ENCODE measurements at regions not wholly inside any gene's neighbourhood (a gene's known extent, or its start where the extent isn't known, plus 50 kb on each side); places are given as distances from the start of the nearest gene placed in this dataset.

DNA sequence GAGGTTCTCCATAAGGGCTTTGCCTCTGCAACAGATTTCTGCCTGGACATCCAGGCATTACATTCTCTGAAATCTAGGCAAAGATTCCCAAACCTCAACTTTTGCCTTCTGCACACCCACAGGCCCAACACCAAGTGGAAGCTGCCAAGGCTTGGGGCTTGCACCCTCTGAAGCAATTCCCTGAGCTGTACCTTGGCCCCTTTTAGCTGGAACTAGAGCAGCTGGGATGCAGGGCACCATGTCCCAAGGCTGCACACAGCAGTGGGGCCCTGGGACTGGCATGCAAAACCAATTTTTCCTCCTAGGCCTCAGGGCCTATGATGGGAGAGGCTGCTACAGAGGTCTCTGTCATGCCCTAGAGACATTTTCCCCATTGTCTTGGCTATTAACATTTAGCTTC, 943.2 kb downstream of the PCDH17 start:
- H3K27ac ChIP-seq = no peak overlapping the region
- no peak for DNase-seq
- TF ChIP-seq, protein P1, sequence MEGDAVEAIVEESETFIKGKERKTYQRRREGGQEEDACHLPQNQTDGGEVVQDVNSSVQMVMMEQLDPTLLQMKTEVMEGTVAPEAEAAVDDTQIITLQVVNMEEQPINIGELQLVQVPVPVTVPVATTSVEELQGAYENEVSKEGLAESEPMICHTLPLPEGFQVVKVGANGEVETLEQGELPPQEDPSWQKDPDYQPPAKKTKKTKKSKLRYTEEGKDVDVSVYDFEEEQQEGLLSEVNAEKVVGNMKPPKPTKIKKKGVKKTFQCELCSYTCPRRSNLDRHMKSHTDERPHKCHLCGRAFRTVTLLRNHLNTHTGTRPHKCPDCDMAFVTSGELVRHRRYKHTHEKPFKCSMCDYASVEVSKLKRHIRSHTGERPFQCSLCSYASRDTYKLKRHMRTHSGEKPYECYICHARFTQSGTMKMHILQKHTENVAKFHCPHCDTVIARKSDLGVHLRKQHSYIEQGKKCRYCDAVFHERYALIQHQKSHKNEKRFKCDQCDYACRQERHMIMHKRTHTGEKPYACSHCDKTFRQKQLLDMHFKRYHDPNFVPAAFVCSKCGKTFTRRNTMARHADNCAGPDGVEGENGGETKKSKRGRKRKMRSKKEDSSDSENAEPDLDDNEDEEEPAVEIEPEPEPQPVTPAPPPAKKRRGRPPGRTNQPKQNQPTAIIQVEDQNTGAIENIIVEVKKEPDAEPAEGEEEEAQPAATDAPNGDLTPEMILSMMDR (IDR thresholded peaks at IDR 0.05) = no peak
- no peak for TF ChIP-seq POLR2A (IDR thresholded peaks at IDR 0.05)
- H3K9me3 ChIP-seq = no peaks in the 10 kb centered on the region
- no peaks in the 10 kb centered on the region for H3K27me3 ChIP-seq
- no peak overlapping the region for H3K4me3 ChIP-seq
- H3K36me3 ChIP-seq (ENCODE audit: low read depth, missing control alignments) = no peaks in the 10 kb centered on the region
- H3K4me1 ChIP-seq = no peaks in the 10 kb centered on the region
- intact Hi-C loops (cut with DNase I; ENCODE audit: low total_unique reads) = no loop called here

DNA sequence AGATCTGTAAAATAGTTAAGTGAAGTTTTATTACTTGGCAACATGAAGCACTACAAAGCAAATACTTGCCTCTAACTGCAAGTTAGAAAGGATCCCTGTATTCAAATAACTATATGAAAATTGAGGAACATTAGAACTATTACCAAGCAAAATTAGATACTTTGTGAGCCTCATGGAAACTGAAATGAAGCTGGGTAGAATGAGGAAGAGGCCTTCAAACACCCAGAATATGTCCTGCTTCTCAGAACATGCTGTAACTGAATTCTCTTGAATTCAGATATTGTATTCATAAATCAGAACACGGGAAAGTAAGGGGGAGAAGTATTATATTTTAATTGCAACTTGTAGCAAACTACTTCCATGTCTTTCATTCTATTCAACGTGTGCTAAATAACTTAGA, 947.9 kb downstream of the PCDH17 start:
- Histone ChIP-seq H3K4me1 (no peaks in the 10 kb centered on the region), H3K36me3 (ENCODE audit: low read depth, missing control alignments) (no peaks in the 10 kb centered on the region), H3K27me3 (no peaks in the 10 kb centered on the region), H3K4me3 (no peak overlapping the region), H3K9me3 (no peaks in the 10 kb centered on the region), H3K27ac (no peak overlapping the region)
- intact Hi-C loops (cut with DNase I; ENCODE audit: low total_unique reads) = no loop called here
- WGBS, 2 donors = 30 to 47% methylated on average over 2 of the region's 2 CpGs
- DNase-seq = no peak
- no peak for TF ChIP-seq POLR2A (IDR thresholded peaks at IDR 0.05)
- TF ChIP-seq, protein P1 (IDR thresholded peaks at IDR 0.05) = no peak

DNA sequence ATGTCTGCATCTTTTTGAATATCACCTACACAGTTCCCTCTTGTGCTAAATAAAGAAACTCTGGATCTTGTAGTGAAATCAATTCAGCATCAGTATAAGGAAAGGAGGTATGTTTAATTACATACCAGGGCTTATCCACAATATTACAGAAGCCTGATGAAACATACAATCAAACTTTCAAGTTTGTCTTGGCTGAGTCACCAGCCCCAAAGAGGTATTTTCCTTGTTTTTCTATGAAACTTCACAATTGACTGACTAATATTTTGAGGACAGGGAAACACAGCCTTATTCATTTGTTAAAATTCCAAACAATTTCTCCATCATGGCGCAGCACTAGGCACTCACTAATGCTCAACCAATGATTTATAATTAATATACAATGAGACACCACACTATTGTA, 952.4 kb downstream of the PCDH17 start:
- no peak overlapping the region for H3K27ac ChIP-seq
- no peaks in the 10 kb centered on the region for H3K4me1 ChIP-seq
- no peak overlapping the region for H3K4me3 ChIP-seq
- H3K9me3 ChIP-seq = no peaks in the 10 kb centered on the region
- H3K36me3 ChIP-seq (ENCODE audit: low read depth, missing control alignments) = no peaks in the 10 kb centered on the region
- TF ChIP-seq POLR2A (IDR thresholded peaks at IDR 0.05) = no peak
- TF ChIP-seq, protein P1 (IDR thresholded peaks at IDR 0.05) = no peak
- intact Hi-C loops (cut with DNase I; ENCODE audit: low total_unique reads) = no loop called here
- H3K27me3 ChIP-seq = no peaks in the 10 kb centered on the region
- no peak for DNase-seq
- WGBS, 2 donors = 98 to 100% methylated on average over 1 of the region's 1 CpG

DNA sequence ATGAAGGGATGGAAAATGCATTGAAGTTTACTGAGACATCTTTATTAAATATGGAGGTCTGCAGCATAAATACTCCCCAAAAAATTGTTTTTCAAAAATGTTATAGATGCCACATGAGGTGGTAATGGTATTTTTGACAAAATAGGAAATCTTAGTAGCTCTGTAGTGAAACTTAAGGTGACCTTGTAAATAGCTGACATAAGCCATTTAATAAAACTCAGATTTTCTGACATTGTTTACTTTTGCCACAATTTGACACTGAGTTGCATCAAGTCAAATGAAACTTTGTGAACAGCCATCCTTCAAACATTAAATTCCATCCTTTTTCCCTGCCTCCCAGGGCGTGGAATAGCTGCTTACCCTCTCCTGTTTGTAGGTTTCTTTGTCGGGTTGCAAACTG, 953.1 kb downstream of the PCDH17 start:
- intact Hi-C loops (cut with DNase I; ENCODE audit: low total_unique reads) = no loop called here
- DNase-seq = no peak
- H3K4me1 ChIP-seq = no peaks in the 10 kb centered on the region
- no peaks in the 10 kb centered on the region for H3K36me3 ChIP-seq (ENCODE audit: low read depth, missing control alignments)
- WGBS, 2 donors = 59 to 77% methylated on average over 2 of the region's 2 CpGs
- no peaks in the 10 kb centered on the region for H3K27me3 ChIP-seq
- H3K9me3 ChIP-seq = no peaks in the 10 kb centered on the region
- TF ChIP-seq, protein P1 (IDR thresholded peaks at IDR 0.05) = no peak
- no peak for TF ChIP-seq POLR2A (IDR thresholded peaks at IDR 0.05)
- no peak overlapping the region for H3K27ac ChIP-seq
- no peak overlapping the region for H3K4me3 ChIP-seq

DNA sequence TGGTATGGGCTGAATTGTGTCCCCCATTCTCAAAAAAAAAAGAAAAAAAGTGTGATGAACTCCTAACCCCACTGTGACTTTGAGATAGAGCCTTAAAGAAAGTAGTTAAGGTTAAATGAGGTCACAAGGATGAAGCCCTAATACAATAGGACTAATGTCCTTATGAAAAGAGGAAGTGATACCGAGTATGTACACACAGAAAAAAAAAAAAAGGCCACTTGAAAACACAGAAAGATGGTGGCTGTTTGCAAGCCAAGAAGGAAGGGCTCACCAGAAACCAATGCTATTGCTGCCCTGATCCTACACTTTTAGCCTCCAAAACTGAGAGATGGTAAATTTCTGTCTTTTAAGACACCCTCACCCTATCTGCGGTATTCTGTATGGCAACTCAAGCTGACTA, 955.6 kb downstream of the PCDH17 start:
- Histone ChIP-seq H3K27ac (no peak overlapping the region), H3K9me3 (no peaks in the 10 kb centered on the region), H3K36me3 (ENCODE audit: low read depth, missing control alignments) (no peaks in the 10 kb centered on the region), H3K4me3 (no peak overlapping the region), H3K27me3 (no peaks in the 10 kb centered on the region), H3K4me1 (no peaks in the 10 kb centered on the region)
- no peak for DNase-seq
- intact Hi-C loops (cut with DNase I; ENCODE audit: low total_unique reads) = no loop called here
- 77 to 85% methylated on average over 2 of the region's 2 CpGs for WGBS, 2 donors
- TF ChIP-seq, protein P1 (IDR thresholded peaks at IDR 0.05) = no peak
- no peak for TF ChIP-seq POLR2A (IDR thresholded peaks at IDR 0.05)
